ENCODE measurements at regions not wholly inside any gene's neighbourhood (a gene's known extent, or its start where the extent isn't known, plus 50 kb on each side); places are given as distances from the start of the nearest gene placed in this dataset.

GRCh38 chr17:13346996-13347762 is 254.6 kb downstream of the HS3ST3A1 start:
- WGBS (ENCODE audit: insufficient coverage) = no CpG with 5 or more reads among the region's 10 CpGs
- H3K27ac ChIP-seq (ENCODE audit: low read depth, low read length) = no peak overlapping the region
- no peak for DNase-seq (ENCODE audit: low read depth in 4 of 6, low spot score in 6 of 6)
- no peaks in the 10 kb centered on the region for H3K27me3 ChIP-seq (ENCODE audit: control insufficient read depth, insufficient read depth, low read length)
- no peaks in the 10 kb centered on the region for H3K9me3 ChIP-seq (ENCODE audit: control insufficient read depth, insufficient read depth, low read length)
- no peaks in the 10 kb centered on the region for H3K36me3 ChIP-seq (ENCODE audit: control insufficient read depth, insufficient read depth, low read length)
- H3K4me3 ChIP-seq (ENCODE audit: low read depth, low read length) = no peak overlapping the region
- H3K4me1 ChIP-seq (ENCODE audit: control insufficient read depth, insufficient read depth, low read length) = no peaks in the 10 kb centered on the region

- no peak overlapping the region for H3K4me3 ChIP-seq (ENCODE audit: low read depth, low read length)
- DNase-seq (ENCODE audit: low read depth in 4 of 6, low spot score in 6 of 6) = no peak
- no peaks in the 10 kb centered on the region for H3K27me3 ChIP-seq (ENCODE audit: control insufficient read depth, insufficient read depth, low read length)
- no peaks in the 10 kb centered on the region for H3K9me3 ChIP-seq (ENCODE audit: control insufficient read depth, insufficient read depth, low read length)
- H3K36me3 ChIP-seq (ENCODE audit: control insufficient read depth, insufficient read depth, low read length) = no peaks in the 10 kb centered on the region
- no peaks in the 10 kb centered on the region for H3K4me1 ChIP-seq (ENCODE audit: control insufficient read depth, insufficient read depth, low read length)
- no peak overlapping the region for H3K27ac ChIP-seq (ENCODE audit: low read depth, low read length)
- 92% methylated on average over 4 of the region's 5 CpGs for WGBS (ENCODE audit: insufficient coverage)
These were observed 255.1 kb downstream of the HS3ST3A1 start for GRCh38 chr17:13346592-13346991.

GRCh38 chr17:13346081-13346533 is 255.6 kb downstream of the HS3ST3A1 start:
- Histone ChIP-seq H3K27ac (ENCODE audit: low read depth, low read length) (no peak overlapping the region), H3K27me3 (ENCODE audit: control insufficient read depth, insufficient read depth, low read length) (no peaks in the 10 kb centered on the region), H3K4me1 (ENCODE audit: control insufficient read depth, insufficient read depth, low read length) (no peaks in the 10 kb centered on the region), H3K9me3 (ENCODE audit: control insufficient read depth, insufficient read depth, low read length) (no peaks in the 10 kb centered on the region), H3K4me3 (ENCODE audit: low read depth, low read length) (no peak overlapping the region), H3K36me3 (ENCODE audit: control insufficient read depth, insufficient read depth, low read length) (no peaks in the 10 kb centered on the region)
- DNase-seq (ENCODE audit: low read depth in 4 of 6, low spot score in 6 of 6) = no peak
- WGBS (ENCODE audit: insufficient coverage) = 82% methylated on average over 1 of the region's 2 CpGs

- Histone ChIP-seq H3K9me3 (ENCODE audit: control insufficient read depth, insufficient read depth, low read length) (no peaks in the 10 kb centered on the region), H3K4me3 (ENCODE audit: low read depth, low read length) (no peak overlapping the region), H3K27me3 (ENCODE audit: control insufficient read depth, insufficient read depth, low read length) (no peaks in the 10 kb centered on the region), H3K36me3 (ENCODE audit: control insufficient read depth, insufficient read depth, low read length) (no peaks in the 10 kb centered on the region), H3K4me1 (ENCODE audit: control insufficient read depth, insufficient read depth, low read length) (no peaks in the 10 kb centered on the region), H3K27ac (ENCODE audit: low read depth, low read length) (no peak overlapping the region)
- no peak for DNase-seq (ENCODE audit: low read depth in 4 of 6, low spot score in 6 of 6)
- no CpG with 5 or more reads among the region's 1 CpG for WGBS (ENCODE audit: insufficient coverage)
These were observed 263.3 kb downstream of the HS3ST3A1 start for GRCh38 chr17:13338421-13338820.

GRCh38 chr17:13337864-13338371 is 263.8 kb downstream of the HS3ST3A1 start:
- no peaks in the 10 kb centered on the region for H3K27me3 ChIP-seq (ENCODE audit: control insufficient read depth, insufficient read depth, low read length)
- H3K36me3 ChIP-seq (ENCODE audit: control insufficient read depth, insufficient read depth, low read length) = no peaks in the 10 kb centered on the region
- H3K9me3 ChIP-seq (ENCODE audit: control insufficient read depth, insufficient read depth, low read length) = no peaks in the 10 kb centered on the region
- peak overlapping the region; percentile 32 for H3K4me3 ChIP-seq (ENCODE audit: low read depth, low read length)
- H3K27ac ChIP-seq (ENCODE audit: low read depth, low read length) = no peak overlapping the region
- 0% methylated on average over 4 of the region's 12 CpGs for WGBS (ENCODE audit: insufficient coverage)
- peak; percentile 54 to 93 (median 62) for DNase-seq (ENCODE audit: low read depth in 4 of 6, low spot score in 6 of 6)
- no peaks in the 10 kb centered on the region for H3K4me1 ChIP-seq (ENCODE audit: control insufficient read depth, insufficient read depth, low read length)

- Histone ChIP-seq H3K27ac (ENCODE audit: low read depth, low read length) (no peak overlapping the region), H3K4me1 (ENCODE audit: control insufficient read depth, insufficient read depth, low read length) (no peaks in the 10 kb centered on the region), H3K9me3 (ENCODE audit: control insufficient read depth, insufficient read depth, low read length) (no peaks in the 10 kb centered on the region), H3K36me3 (ENCODE audit: control insufficient read depth, insufficient read depth, low read length) (no peaks in the 10 kb centered on the region), H3K27me3 (ENCODE audit: control insufficient read depth, insufficient read depth, low read length) (no peaks in the 10 kb centered on the region), H3K4me3 (ENCODE audit: low read depth, low read length) (no peak overlapping the region)
- DNase-seq (ENCODE audit: low read depth in 4 of 6, low spot score in 6 of 6) = no peak
- no CpG with 5 or more reads among the region's 5 CpGs for WGBS (ENCODE audit: insufficient coverage)
These were observed 264.6 kb downstream of the HS3ST3A1 start for GRCh38 chr17:13337151-13337550.

- no peaks in the 10 kb centered on the region for H3K36me3 ChIP-seq (ENCODE audit: control insufficient read depth, insufficient read depth, low read length)
- H3K9me3 ChIP-seq (ENCODE audit: control insufficient read depth, insufficient read depth, low read length) = no peaks in the 10 kb centered on the region
- DNase-seq (ENCODE audit: low read depth in 4 of 6, low spot score in 6 of 6) = no peak
- H3K4me1 ChIP-seq (ENCODE audit: control insufficient read depth, insufficient read depth, low read length) = no peaks in the 10 kb centered on the region
- H3K4me3 ChIP-seq (ENCODE audit: low read depth, low read length) = no peak overlapping the region
- no peaks in the 10 kb centered on the region for H3K27me3 ChIP-seq (ENCODE audit: control insufficient read depth, insufficient read depth, low read length)
- no peak overlapping the region for H3K27ac ChIP-seq (ENCODE audit: low read depth, low read length)
- WGBS (ENCODE audit: insufficient coverage) = no CpG with 5 or more reads among the region's 1 CpG
These were observed 267.4 kb downstream of the HS3ST3A1 start for GRCh38 chr17:13334374-13334773.

- no peaks in the 10 kb centered on the region for H3K9me3 ChIP-seq (ENCODE audit: control insufficient read depth, insufficient read depth, low read length)
- no peak for DNase-seq (ENCODE audit: low read depth in 4 of 6, low spot score in 6 of 6)
- H3K4me1 ChIP-seq (ENCODE audit: control insufficient read depth, insufficient read depth, low read length) = no peaks in the 10 kb centered on the region
- H3K27ac ChIP-seq (ENCODE audit: low read depth, low read length) = no peak overlapping the region
- WGBS (ENCODE audit: insufficient coverage) = 100% methylated on average over 1 of the region's 2 CpGs
- no peaks in the 10 kb centered on the region for H3K36me3 ChIP-seq (ENCODE audit: control insufficient read depth, insufficient read depth, low read length)
- no peak overlapping the region for H3K4me3 ChIP-seq (ENCODE audit: low read depth, low read length)
- H3K27me3 ChIP-seq (ENCODE audit: control insufficient read depth, insufficient read depth, low read length) = no peaks in the 10 kb centered on the region
These were observed 268.1 kb downstream of the HS3ST3A1 start for GRCh38 chr17:13333661-13334060.

GRCh38 chr17:13332207-13332606 is 269.5 kb downstream of the HS3ST3A1 start:
- Histone ChIP-seq H3K9me3 (ENCODE audit: control insufficient read depth, insufficient read depth, low read length) (no peaks in the 10 kb centered on the region), H3K27ac (ENCODE audit: low read depth, low read length) (no peak overlapping the region), H3K36me3 (ENCODE audit: control insufficient read depth, insufficient read depth, low read length) (no peaks in the 10 kb centered on the region), H3K27me3 (ENCODE audit: control insufficient read depth, insufficient read depth, low read length) (no peaks in the 10 kb centered on the region), H3K4me3 (ENCODE audit: low read depth, low read length) (no peak overlapping the region), H3K4me1 (ENCODE audit: control insufficient read depth, insufficient read depth, low read length) (no peaks in the 10 kb centered on the region)
- WGBS (ENCODE audit: insufficient coverage) = no CpG with 5 or more reads among the region's 2 CpGs
- no peak for DNase-seq (ENCODE audit: low read depth in 4 of 6, low spot score in 6 of 6)

GRCh38 chr17:13329421-13329820 is 272.3 kb downstream of the HS3ST3A1 start:
- Histone ChIP-seq H3K27me3 (ENCODE audit: control insufficient read depth, insufficient read depth, low read length) (no peaks in the 10 kb centered on the region), H3K4me3 (ENCODE audit: low read depth, low read length) (no peak overlapping the region), H3K4me1 (ENCODE audit: control insufficient read depth, insufficient read depth, low read length) (no peaks in the 10 kb centered on the region), H3K27ac (ENCODE audit: low read depth, low read length) (no peak overlapping the region), H3K9me3 (ENCODE audit: control insufficient read depth, insufficient read depth, low read length) (no peaks in the 10 kb centered on the region), H3K36me3 (ENCODE audit: control insufficient read depth, insufficient read depth, low read length) (no peaks in the 10 kb centered on the region)
- no peak for DNase-seq (ENCODE audit: low read depth in 4 of 6, low spot score in 6 of 6)
- no CpG with 5 or more reads among the region's 3 CpGs for WGBS (ENCODE audit: insufficient coverage)
